Epithelial cell of proximal tubule (primary cell): ENCODE measurements at regions not wholly inside any gene's neighbourhood (a gene's known extent, or its start where the extent isn't known, plus 50 kb on each side); places are given as distances from the start of the nearest gene placed in this dataset.

Experiments used
- DNase-seq: peaks from one replicate; pipeline ENCODE4 v3.0.0-alpha.2; 2011; ENCODE audit warnings: low read depth
- H3K4me3 ChIP-seq: 2 replicates; pipeline ENCODE4 v1.5.1; 2011; ENCODE audit warnings: low read depth, mild to moderate bottlenecking, low read length
- CTCF ChIP-seq: conservative IDR thresholded peaks from 2 replicates; pipeline ENCODE4 v1.5.1; 2012; ENCODE audit warnings: low read depth, mild to moderate bottlenecking, low read length

DNA sequence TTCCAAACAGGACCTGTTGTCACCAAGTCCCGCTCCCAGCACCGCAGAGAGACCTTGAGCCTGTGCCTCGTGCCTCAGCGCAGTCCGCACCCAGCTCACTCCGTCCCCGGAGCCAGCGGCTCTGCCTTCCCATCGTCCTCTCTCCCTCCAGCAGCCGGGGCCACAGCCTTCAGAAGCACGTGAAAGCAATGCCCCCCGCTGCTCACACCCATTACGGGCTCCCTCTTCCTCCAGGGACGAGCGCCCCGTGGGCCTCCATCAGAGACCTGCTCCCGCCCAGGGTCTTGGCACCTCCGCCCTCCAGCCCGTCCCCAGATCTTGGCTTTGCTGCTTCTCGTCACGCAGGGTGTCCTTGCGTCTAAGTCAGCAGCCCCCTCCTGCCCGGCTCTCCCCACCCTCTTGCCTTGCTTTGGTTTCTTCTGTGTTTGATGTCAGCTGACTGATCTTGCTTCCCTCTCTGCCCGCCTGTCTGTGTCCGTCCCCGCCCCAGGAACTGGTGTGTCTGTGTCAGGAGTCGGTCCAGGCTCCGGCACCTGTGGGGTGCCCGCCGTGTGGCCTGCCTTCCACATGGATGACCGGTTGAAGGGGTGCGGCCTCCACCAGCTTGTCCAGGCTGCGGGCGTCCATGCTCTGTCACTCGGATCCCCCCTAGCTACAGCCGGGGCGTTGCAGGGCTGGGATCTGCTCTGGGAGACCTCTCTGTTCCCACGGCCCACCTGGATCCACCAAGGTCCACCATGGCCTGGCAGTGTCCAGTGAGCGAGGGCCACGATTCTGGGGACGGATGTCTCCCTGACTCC, 61.9 kb downstream of the FOXL3 start:
- no peak overlapping the region for H3K4me3 ChIP-seq
- no peak for DNase-seq
- TF ChIP-seq CTCF, result no peak

DNA sequence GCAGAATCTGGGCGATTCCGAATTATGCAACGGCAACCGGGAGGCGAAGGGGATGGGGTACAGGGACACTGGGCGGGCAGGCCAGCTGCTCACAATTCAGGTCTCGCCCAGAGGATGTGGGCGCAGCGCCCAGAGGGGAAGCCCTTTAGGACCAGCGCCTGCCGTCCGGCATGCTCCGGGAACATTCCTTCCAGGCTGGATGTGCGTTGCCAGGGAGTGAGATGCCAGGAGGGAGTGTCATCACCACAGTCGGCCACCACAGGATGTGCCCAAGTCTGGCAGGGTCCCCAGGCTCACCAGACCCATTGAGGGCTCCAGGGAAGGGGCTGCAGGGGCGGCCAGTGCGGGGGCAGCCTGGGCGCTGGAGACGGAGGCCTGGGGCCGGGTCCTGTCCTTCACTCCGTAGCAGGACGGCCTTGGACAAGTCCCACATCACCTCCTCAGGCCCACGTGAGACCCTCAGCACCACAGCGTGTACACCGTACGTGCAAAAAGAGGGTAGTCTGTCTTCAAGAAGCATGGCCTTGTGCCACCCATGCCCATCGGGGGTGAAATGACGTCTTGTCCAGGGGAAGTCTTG, 63.9 kb downstream of the FOXL3 start:
- no peak for TF ChIP-seq CTCF
- H3K4me3 ChIP-seq, result no peak overlapping the region
- DNase-seq, result no peak

- H3K4me3 ChIP-seq, result no peak overlapping the region
- TF ChIP-seq CTCF, result no peak
- DNase-seq, result no peak
Measured at GRCh38 chr7:354597-355470, 64.9 kb downstream of the FOXL3 start.

- no peak overlapping the region for H3K4me3 ChIP-seq
- TF ChIP-seq CTCF, result no peak
- DNase-seq, result no peak
Measured at GRCh38 chr7:355568-355967, 65.6 kb downstream of the FOXL3 start.

GRCh38 chr7:356087-356486, 66.1 kb downstream of the FOXL3 start:
- no peak for DNase-seq
- no peak overlapping the region for H3K4me3 ChIP-seq
- no peak for TF ChIP-seq CTCF

DNA sequence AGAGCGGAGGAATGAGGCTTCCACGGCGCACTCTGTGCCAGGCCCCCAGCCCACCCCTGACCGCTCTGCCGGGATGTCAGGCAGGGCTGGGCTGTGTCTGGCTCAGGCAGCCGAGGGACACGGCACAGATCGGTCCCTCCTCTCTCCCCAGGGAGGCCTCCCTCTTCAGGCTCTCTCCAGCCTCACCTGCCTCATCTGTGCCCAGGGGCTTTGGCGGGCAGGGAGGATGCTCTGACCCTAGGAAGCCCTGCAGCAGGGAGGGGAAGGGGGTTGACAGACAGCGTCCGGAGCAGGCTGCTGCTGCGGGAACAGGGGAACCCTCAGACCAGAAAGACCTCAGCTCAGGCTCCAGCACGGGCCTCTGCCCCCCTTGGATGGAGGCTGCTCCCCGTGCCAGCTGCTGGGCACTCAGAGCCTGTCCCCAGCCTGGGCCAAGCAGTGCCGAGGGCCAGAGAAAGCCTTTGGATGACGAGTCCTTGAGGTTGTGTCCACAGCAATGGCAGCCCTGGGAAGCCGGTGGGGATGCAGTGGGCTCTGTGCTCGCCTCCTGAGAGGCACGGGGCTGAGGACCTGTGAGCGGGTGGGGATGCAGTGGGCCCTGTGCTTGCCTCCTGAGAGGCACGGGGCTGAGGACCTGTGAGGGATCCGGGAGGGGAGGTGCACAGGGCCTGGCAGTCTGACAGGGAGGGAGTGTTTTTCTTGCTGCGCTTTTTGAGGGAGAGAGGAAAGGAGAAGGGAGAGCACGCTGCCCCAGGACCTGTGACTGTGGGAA, 66.9 kb downstream of the FOXL3 start:
- DNase-seq, result no peak
- no peak for TF ChIP-seq CTCF
- no peak overlapping the region for H3K4me3 ChIP-seq
